SU-DHL-6 (cell line): ENCODE measurements at regions not wholly inside any gene's neighbourhood (a gene's known extent, or its start where the extent isn't known, plus 50 kb on each side); places are given as distances from the start of the nearest gene placed in this dataset.
"Not testable (repeated sequence)": the region's sequence is repeated elsewhere in the genome, so short reads cannot be mapped to it uniquely, and the experiment has no call there.

Source experiments
- H2AFZ ChIP-seq: fragments of 200-600 bp; sonication (generic); 2 replicates; pipeline ENCODE4 v1.6.1; 2014; ENCODE audit warnings: low read depth, mild to moderate bottlenecking, moderate library complexity, mixed read lengths, antibody characterized with exemption, low read length; ENCODE audit not compliant: severe bottlenecking
- H3F3A ChIP-seq: fragments of 200-600 bp; shearing (Covaris generic); 2 replicates; pipeline ENCODE4 v1.6.0; 2016; ENCODE audit warnings: antibody characterized with exemption, mild to moderate bottlenecking; ENCODE audit not compliant: insufficient read depth
- H3K27ac ChIP-seq: fragments of 200-600 bp; sonication (generic); 2 replicates; pipeline ENCODE4 v1.5.1; 2016; ENCODE audit warnings: low read depth, mild to moderate bottlenecking, low read length, moderate library complexity, mixed read lengths
- H3K27me3 ChIP-seq: fragments of 200-600 bp; sonication (generic), shearing (Covaris generic); 2 replicates; pipeline ENCODE4 v1.6.0; 2014; ENCODE audit warnings: mild to moderate bottlenecking, low read length
- H3K36me3 ChIP-seq: fragments of 200-600 bp; sonication (generic); 2 replicates; pipeline ENCODE4 v1.6.1; 2014; ENCODE audit warnings: mild to moderate bottlenecking, low read length, mixed read lengths
- H3K4me2 ChIP-seq: fragments of 300-600, 200-600 bp; shearing (Covaris generic), sonication (generic); 2 replicates; pipeline ENCODE4 v1.6.0; 2014; ENCODE audit warnings: low read length, low read depth, mild to moderate bottlenecking; ENCODE audit not compliant: poor library complexity, severe bottlenecking
- H3K4me3 ChIP-seq: fragments of 200-600 bp; sonication (generic); 2 replicates; pipeline ENCODE4 v1.5.1; 2014; ENCODE audit warnings: antibody characterized with exemption, low read length, mild to moderate bottlenecking, mixed read lengths; ENCODE audit not compliant: insufficient read depth, poor library complexity, severe bottlenecking
- H3K79me2 ChIP-seq: fragments of 200-600 bp; sonication (generic); 2 replicates; pipeline ENCODE4 v1.6.1; 2014; ENCODE audit warnings: mild to moderate bottlenecking, low read length, moderate library complexity; ENCODE audit not compliant: insufficient read depth
- H3K9ac ChIP-seq: fragments of 200-600 bp; sonication (generic); 2 replicates; pipeline ENCODE4 v1.7.0; 2014; ENCODE audit warnings: mild to moderate bottlenecking, low read length
- H3K9me2 ChIP-seq: fragments of 200-600 bp; sonication (generic); replicated peaks from 2 replicates; pipeline ENCODE4 v1.6.1; 2014; ENCODE audit warnings: low read length; ENCODE audit not compliant: insufficient read depth
- H3K9me3 ChIP-seq: fragments of 200-600 bp; sonication (generic); 2 replicates; pipeline ENCODE4 v1.6.1; 2014; ENCODE audit warnings: low read length, mixed read lengths; ENCODE audit not compliant: insufficient read depth
- H4K20me1 ChIP-seq: fragments of 200-600 bp; sonication (generic); 2 replicates; pipeline ENCODE4 v1.6.1; 2014; ENCODE audit warnings: low read depth, mild to moderate bottlenecking, antibody characterized with exemption, low read length, moderate library complexity, mixed read lengths
- CTCF ChIP-seq: fragments of 200-600 bp; sonication (generic); IDR thresholded peaks from one replicate; pipeline ENCODE4 v1.5.1; 2017; ENCODE audit warnings: antibody characterized with exemption, mild to moderate bottlenecking, low read length, moderate library complexity; ENCODE audit not compliant: insufficient read depth, poor library complexity, severe bottlenecking
- EZH2phosphoT487 ChIP-seq: fragments of 200-600 bp; sonication (generic), shearing (Covaris generic); conservative IDR thresholded peaks from 2 replicates; pipeline ENCODE4 v1.6.1; 2018; ENCODE audit warnings: mild to moderate bottlenecking, antibody characterized with exemption, low read length, moderate library complexity, mixed read lengths

- Histone ChIP-seq H3K9me2 (no peaks in the 10 kb centered on the region), H2AFZ (no peak overlapping the region), H3K4me2 (no peak overlapping the region), H3K79me2 (no peaks in the 10 kb centered on the region), H4K20me1 (no peaks in the 10 kb centered on the region), H3K4me3 (no peak overlapping the region), H3K36me3 (no peaks in the 10 kb centered on the region), H3K27ac (no peak overlapping the region), H3F3A (no peaks in the 10 kb centered on the region), H3K9ac (no peak overlapping the region), H3K27me3 (no peaks in the 10 kb centered on the region), H3K9me3 (no peaks in the 10 kb centered on the region)
- TF ChIP-seq EZH2phosphoT487 (no peak), CTCF (no peak)
Observed at GRCh38 chr5:136453199-136453598, 87.9 kb upstream of the TRPC7 start.

- H3K4me2 ChIP-seq, H3K9me3 ChIP-seq: not testable (repeated sequence)
Observed at GRCh38 chr5:136447576-136447975, 82.2 kb upstream of the TRPC7 start.

GRCh38 chr5:136446565-136446964 is 81.2 kb upstream of the TRPC7 start:
- Histone ChIP-seq H3K4me3 (no peak overlapping the region), H2AFZ (no peak overlapping the region), H3K36me3 (no peaks in the 10 kb centered on the region), H3F3A (no peaks in the 10 kb centered on the region), H3K9me2 (no peaks in the 10 kb centered on the region), H3K27me3 (no peaks in the 10 kb centered on the region), H3K9me3 (no peaks in the 10 kb centered on the region), H4K20me1 (no peaks in the 10 kb centered on the region), H3K9ac (no peak overlapping the region), H3K79me2 (no peaks in the 10 kb centered on the region), H3K27ac (no peak overlapping the region), H3K4me2 (no peak overlapping the region)
- TF ChIP-seq EZH2phosphoT487: no peak
- no peak for TF ChIP-seq CTCF

More at GRCh38 chr5:136447576-136447975, 82.2 kb upstream of the TRPC7 start:
- not testable (repeated sequence) for H3K4me3 ChIP-seq, H2AFZ ChIP-seq, H3K36me3 ChIP-seq, H3F3A ChIP-seq, H3K27me3 ChIP-seq, H3K79me2 ChIP-seq, H3K9ac ChIP-seq, H3K9me2 ChIP-seq, H4K20me1 ChIP-seq, H3K27ac ChIP-seq

GRCh38 chr5:136444099-136444498 is 78.8 kb upstream of the TRPC7 start:
- not testable (repeated sequence) for H3F3A ChIP-seq, H3K4me3 ChIP-seq

More at GRCh38 chr5:136444099-136444498, 78.8 kb upstream of the TRPC7 start:
- H3K9me3 ChIP-seq, H3K79me2 ChIP-seq, H2AFZ ChIP-seq, H3K36me3 ChIP-seq, H4K20me1 ChIP-seq, H3K27ac ChIP-seq, H3K9me2 ChIP-seq, H3K4me2 ChIP-seq, H3K9ac ChIP-seq, H3K27me3 ChIP-seq: not testable (repeated sequence)
